ENCODE measurements at regions not wholly inside any gene's neighbourhood (a gene's known extent, or its start where the extent isn't known, plus 50 kb on each side); places are given as distances from the start of the nearest gene placed in this dataset.

GRCh38 chr17:77646046-77646430 is 312.5 kb upstream of the TNRC6C start:
- no peaks in the 10 kb centered on the region for H3K27me3 Mint-ChIP-seq
- H3K4me3 Mint-ChIP-seq = peak overlapping the region; percentile 70 to 73 (median 71)
- no peak overlapping the region for H3K4me3 ChIP-seq (ENCODE audit: control insufficient read depth in 1 of 2, extremely low read depth in 1 of 2, low read length in 1 of 2)

GRCh38 chr17:77647531-77647930 is 311.0 kb upstream of the TNRC6C start:
- H3K4me3 ChIP-seq (ENCODE audit: control insufficient read depth in 1 of 2, extremely low read depth in 1 of 2, low read length in 1 of 2) = no peak overlapping the region
- ATAC-seq (replicated peaks in 1 of 4) (no peak), DNase-seq (peak in 1 of 35 experiments; percentile 3)
- H3K36me3 ChIP-seq (ENCODE audit: control insufficient read depth in 2 of 2, extremely low read depth in 1 of 2, insufficient read depth in 1 of 2, low read length in 1 of 2) = no peaks in the 10 kb centered on the region
- POLR2A ChIA-PET = no interaction called here
- H3K9me3 Mint-ChIP-seq = no peaks in the 10 kb centered on the region
- peaks cover 0 to 9% of the 10 kb centered on the region in 2 experiments for H3K27me3 ChIP-seq (replicated peaks in 1 of 2; ENCODE audit: control insufficient read depth in 2 of 2, extremely low read depth in 1 of 2, insufficient read depth in 2 of 2, low read length in 1 of 2)
- no peaks in the 10 kb centered on the region for H3K36me3 Mint-ChIP-seq
- no peak overlapping the region for H3K27ac ChIP-seq (ENCODE audit: low read length)
- CTCF ChIA-PET = no interaction called here
- peaks cover 16 to 25% (median 17%) of the 10 kb centered on the region in 3 donors for H3K4me1 Mint-ChIP-seq
- no peak overlapping the region for H3K27ac Mint-ChIP-seq
- WGBS (ENCODE audit: insufficient coverage) = 93% methylated on average over 8 of the region's 11 CpGs
- no peaks in the 10 kb centered on the region for H3K27me3 Mint-ChIP-seq
- no peak overlapping the region for H3K4me3 Mint-ChIP-seq
- H3K4me1 ChIP-seq (ENCODE audit: control insufficient read depth in 1 of 2, extremely low read depth in 1 of 2, insufficient read depth in 2 of 2, low read length in 2 of 2) = peaks cover 2 to 23% of the 10 kb centered on the region in 2 experiments
- no peaks in the 10 kb centered on the region for H3K9me3 ChIP-seq

More at GRCh38 chr17:77646046-77646430, 312.5 kb upstream of the TNRC6C start:
- H3K27ac Mint-ChIP-seq = peak overlapping the region; percentile 81 to 90
- Histone ChIP-seq H3K4me1 (ENCODE audit: control insufficient read depth in 1 of 2, extremely low read depth in 1 of 2, insufficient read depth in 2 of 2, low read length in 2 of 2) (peaks cover 2 to 23% of the 10 kb centered on the region in 2 experiments), H3K9me3 (no peaks in the 10 kb centered on the region), H3K27me3 (replicated peaks in 1 of 2; ENCODE audit: control insufficient read depth in 2 of 2, extremely low read depth in 1 of 2, insufficient read depth in 2 of 2, low read length in 1 of 2) (peaks cover 0 to 9% of the 10 kb centered on the region in 2 experiments), H3K36me3 (ENCODE audit: control insufficient read depth in 2 of 2, extremely low read depth in 1 of 2, insufficient read depth in 1 of 2, low read length in 1 of 2) (no peaks in the 10 kb centered on the region), H3K27ac (ENCODE audit: low read length) (peak overlapping the region; percentile 15)
- peaks cover 16 to 25% (median 17%) of the 10 kb centered on the region in 3 donors for H3K4me1 Mint-ChIP-seq
- CTCF ChIA-PET = interaction anchor here (0.5 kb wide), 2 partner anchors 59 to 550 kb away, joined by 3 read pairs; no protein-coding TSS in a partner anchor
- ATAC-seq (replicated peaks in 1 of 4) (no peak), DNase-seq (peak in 1 of 35 experiments; percentile 11)
- no peaks in the 10 kb centered on the region for H3K36me3 Mint-ChIP-seq
- POLR2A ChIA-PET = interaction anchor here in 1 of 2 donors (0.6 kb wide), 3 partner anchors 193 to 313 kb away, joined by 3 to 7 read pairs (median 3); partner anchors contain the start of gene TNRC6C
- WGBS (ENCODE audit: insufficient coverage) = 73% methylated on average over 5 of the region's 11 CpGs
- no peaks in the 10 kb centered on the region for H3K9me3 Mint-ChIP-seq

GRCh38 chr17:77649717-77650211 is 308.7 kb upstream of the TNRC6C start:
- H3K27me3 Mint-ChIP-seq = no peaks in the 10 kb centered on the region
- ChIA-PET CTCF (no interaction called here), POLR2A (no interaction called here)
- DNase-seq (no peak), ATAC-seq (replicated peaks in 1 of 4) (no peak)
- no peak overlapping the region for H3K27ac Mint-ChIP-seq
- Histone ChIP-seq H3K36me3 (ENCODE audit: control insufficient read depth in 2 of 2, extremely low read depth in 1 of 2, insufficient read depth in 1 of 2, low read length in 1 of 2) (no peaks in the 10 kb centered on the region), H3K9me3 (no peaks in the 10 kb centered on the region), H3K4me3 (ENCODE audit: control insufficient read depth in 1 of 2, extremely low read depth in 1 of 2, low read length in 1 of 2) (no peak overlapping the region), H3K4me1 (ENCODE audit: control insufficient read depth in 1 of 2, extremely low read depth in 1 of 2, insufficient read depth in 2 of 2, low read length in 2 of 2) (peaks cover 2 to 16% of the 10 kb centered on the region in 2 experiments), H3K27ac (ENCODE audit: low read length) (no peak overlapping the region), H3K27me3 (replicated peaks in 1 of 2; ENCODE audit: control insufficient read depth in 2 of 2, extremely low read depth in 1 of 2, insufficient read depth in 2 of 2, low read length in 1 of 2) (peaks cover 0 to 6% of the 10 kb centered on the region in 2 experiments)
- peaks cover 16 to 21% (median 17%) of the 10 kb centered on the region in 3 donors for H3K4me1 Mint-ChIP-seq
- H3K9me3 Mint-ChIP-seq = no peaks in the 10 kb centered on the region
- H3K4me3 Mint-ChIP-seq = no peak overlapping the region
- H3K36me3 Mint-ChIP-seq = no peaks in the 10 kb centered on the region
- 91% methylated on average over 4 of the region's 8 CpGs for WGBS (ENCODE audit: insufficient coverage)

- no peaks in the 10 kb centered on the region for H3K9me3 Mint-ChIP-seq
- peaks cover 0 to 6% (median 0%) of the 10 kb centered on the region in 3 donors for H3K4me1 Mint-ChIP-seq
- no peaks in the 10 kb centered on the region for H3K9me3 ChIP-seq
- no peaks in the 10 kb centered on the region for H3K36me3 Mint-ChIP-seq
- 100% methylated on average over 4 of the region's 4 CpGs for WGBS (ENCODE audit: insufficient coverage)
- no peak overlapping the region for H3K4me3 Mint-ChIP-seq
- no peak overlapping the region for H3K27ac Mint-ChIP-seq
- H3K4me1 ChIP-seq (ENCODE audit: control insufficient read depth in 1 of 2, extremely low read depth in 1 of 2, insufficient read depth in 2 of 2, low read length in 2 of 2) = no peaks in the 10 kb centered on the region
- CTCF ChIA-PET = no interaction called here
- H3K27me3 ChIP-seq (replicated peaks in 1 of 2; ENCODE audit: control insufficient read depth in 2 of 2, extremely low read depth in 1 of 2, insufficient read depth in 2 of 2, low read length in 1 of 2) = peaks cover 0 to 26% of the 10 kb centered on the region in 2 experiments
- H3K27me3 Mint-ChIP-seq = peaks cover 0 to 3% of the 10 kb centered on the region in 2 donors
- no peaks in the 10 kb centered on the region for H3K36me3 ChIP-seq (ENCODE audit: control insufficient read depth in 2 of 2, extremely low read depth in 1 of 2, insufficient read depth in 1 of 2, low read length in 1 of 2)
- DNase-seq (no peak), ATAC-seq (replicated peaks in 1 of 4) (no peak)
- H3K27ac ChIP-seq (ENCODE audit: low read length) = no peak overlapping the region
- no peak overlapping the region for H3K4me3 ChIP-seq (ENCODE audit: control insufficient read depth in 1 of 2, extremely low read depth in 1 of 2, low read length in 1 of 2)
- POLR2A ChIA-PET = interaction anchor here in 1 of 2 donors (0.6 kb wide), 1 partner anchor 129 kb away, joined by 6 read pairs; no protein-coding TSS in a partner anchor
Observed at GRCh38 chr17:77651988-77652387, 306.5 kb upstream of the TNRC6C start.

GRCh38 chr17:77654296-77654695 is 304.2 kb upstream of the TNRC6C start:
- H3K4me1 Mint-ChIP-seq = peaks cover 0 to 6% (median 0%) of the 10 kb centered on the region in 3 donors
- H3K27me3 Mint-ChIP-seq = peaks cover 0 to 6% of the 10 kb centered on the region in 2 donors
- DNase-seq (peak in 1 of 35 experiments; percentile 8), ATAC-seq (replicated peaks in 1 of 4) (no peak)
- H3K9me3 Mint-ChIP-seq = no peaks in the 10 kb centered on the region
- no peak overlapping the region for H3K4me3 Mint-ChIP-seq
- Histone ChIP-seq H3K36me3 (ENCODE audit: control insufficient read depth in 2 of 2, extremely low read depth in 1 of 2, insufficient read depth in 1 of 2, low read length in 1 of 2) (no peaks in the 10 kb centered on the region), H3K4me3 (ENCODE audit: control insufficient read depth in 1 of 2, extremely low read depth in 1 of 2, low read length in 1 of 2) (no peak overlapping the region), H3K9me3 (no peaks in the 10 kb centered on the region), H3K27me3 (replicated peaks in 1 of 2; ENCODE audit: control insufficient read depth in 2 of 2, extremely low read depth in 1 of 2, insufficient read depth in 2 of 2, low read length in 1 of 2) (peaks cover 0 to 32% of the 10 kb centered on the region in 2 experiments), H3K27ac (ENCODE audit: low read length) (no peak overlapping the region), H3K4me1 (ENCODE audit: control insufficient read depth in 1 of 2, extremely low read depth in 1 of 2, insufficient read depth in 2 of 2, low read length in 2 of 2) (no peaks in the 10 kb centered on the region)
- 92% methylated on average over 4 of the region's 5 CpGs for whole genome bisulfite sequencing (ENCODE audit: insufficient coverage)
- ChIA-PET CTCF (no interaction called here), POLR2A (no interaction called here)
- H3K27ac Mint-ChIP-seq = no peak overlapping the region
- no peaks in the 10 kb centered on the region for H3K36me3 Mint-ChIP-seq

- POLR2A ChIA-PET = no interaction called here
- H3K4me3 Mint-ChIP-seq = no peak overlapping the region
- Histone ChIP-seq H3K27ac (ENCODE audit: low read length) (no peak overlapping the region), H3K9me3 (no peaks in the 10 kb centered on the region), H3K36me3 (ENCODE audit: control insufficient read depth in 2 of 2, extremely low read depth in 1 of 2, insufficient read depth in 1 of 2, low read length in 1 of 2) (no peaks in the 10 kb centered on the region), H3K27me3 (replicated peaks in 1 of 2; ENCODE audit: control insufficient read depth in 2 of 2, extremely low read depth in 1 of 2, insufficient read depth in 2 of 2, low read length in 1 of 2) (peaks cover 0 to 32% of the 10 kb centered on the region in 2 experiments), H3K4me1 (ENCODE audit: control insufficient read depth in 1 of 2, extremely low read depth in 1 of 2, insufficient read depth in 2 of 2, low read length in 2 of 2) (no peaks in the 10 kb centered on the region), H3K4me3 (ENCODE audit: control insufficient read depth in 1 of 2, extremely low read depth in 1 of 2, low read length in 1 of 2) (no peak overlapping the region)
- no peak for ATAC-seq (replicated peaks in 1 of 4)
- peaks cover 0 to 6% of the 10 kb centered on the region in 2 donors for H3K27me3 Mint-ChIP-seq
- peak overlapping the region in 1 of 2 donors; percentile 12 for H3K27ac Mint-ChIP-seq
- DNase-seq = no peak
- H3K9me3 Mint-ChIP-seq = no peaks in the 10 kb centered on the region
- 91% methylated on average over 5 of the region's 13 CpGs for WGBS (ENCODE audit: insufficient coverage)
- no peaks in the 10 kb centered on the region for H3K36me3 Mint-ChIP-seq
- H3K4me1 Mint-ChIP-seq = peaks cover 0 to under 1% (median 0%) of the 10 kb centered on the region in 3 donors
- CTCF ChIA-PET = no interaction called here
Observed at GRCh38 chr17:77654850-77655249, 303.7 kb upstream of the TNRC6C start.
